ENCODE measurements at regions not wholly inside any gene's neighbourhood (a gene's known extent, or its start where the extent isn't known, plus 50 kb on each side); places are given as distances from the start of the nearest gene placed in this dataset.

DNA sequence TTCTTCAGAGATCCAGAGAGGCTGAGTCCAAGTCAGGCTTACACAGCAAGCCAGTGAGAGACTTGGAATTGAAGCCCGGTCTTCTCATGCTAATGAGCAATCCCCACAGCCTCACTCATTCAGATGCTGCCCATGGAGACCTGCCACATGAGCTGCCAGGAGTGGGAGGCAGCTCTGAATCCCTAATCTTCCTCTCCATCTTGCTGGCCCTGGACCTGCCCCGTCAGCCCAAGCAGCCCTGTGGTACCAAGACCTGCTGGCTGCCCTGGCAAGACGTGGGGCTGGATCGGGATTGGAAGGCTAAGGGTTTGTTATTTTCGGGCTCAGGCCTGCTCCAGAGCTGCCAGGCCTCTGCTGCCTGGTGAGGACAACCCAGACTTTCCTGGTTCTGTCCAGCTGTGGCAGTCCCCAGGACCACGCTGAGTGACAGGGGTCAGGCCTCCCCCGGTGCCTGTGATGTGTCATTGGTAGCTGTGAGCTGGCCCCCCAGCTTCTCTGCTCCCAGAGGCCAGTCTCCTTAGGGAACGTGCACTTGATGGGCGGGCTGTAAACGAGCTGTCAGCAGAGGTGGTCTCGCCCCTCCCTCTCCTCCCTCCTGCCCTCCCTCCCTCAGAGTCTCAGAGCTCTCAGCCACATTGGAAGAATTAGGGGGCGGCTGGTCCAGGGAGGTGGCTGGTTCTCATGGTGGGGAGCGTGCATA, 135.0 kb downstream of the FOXD2 start:
- TF ChIP-seq, protein P1, sequence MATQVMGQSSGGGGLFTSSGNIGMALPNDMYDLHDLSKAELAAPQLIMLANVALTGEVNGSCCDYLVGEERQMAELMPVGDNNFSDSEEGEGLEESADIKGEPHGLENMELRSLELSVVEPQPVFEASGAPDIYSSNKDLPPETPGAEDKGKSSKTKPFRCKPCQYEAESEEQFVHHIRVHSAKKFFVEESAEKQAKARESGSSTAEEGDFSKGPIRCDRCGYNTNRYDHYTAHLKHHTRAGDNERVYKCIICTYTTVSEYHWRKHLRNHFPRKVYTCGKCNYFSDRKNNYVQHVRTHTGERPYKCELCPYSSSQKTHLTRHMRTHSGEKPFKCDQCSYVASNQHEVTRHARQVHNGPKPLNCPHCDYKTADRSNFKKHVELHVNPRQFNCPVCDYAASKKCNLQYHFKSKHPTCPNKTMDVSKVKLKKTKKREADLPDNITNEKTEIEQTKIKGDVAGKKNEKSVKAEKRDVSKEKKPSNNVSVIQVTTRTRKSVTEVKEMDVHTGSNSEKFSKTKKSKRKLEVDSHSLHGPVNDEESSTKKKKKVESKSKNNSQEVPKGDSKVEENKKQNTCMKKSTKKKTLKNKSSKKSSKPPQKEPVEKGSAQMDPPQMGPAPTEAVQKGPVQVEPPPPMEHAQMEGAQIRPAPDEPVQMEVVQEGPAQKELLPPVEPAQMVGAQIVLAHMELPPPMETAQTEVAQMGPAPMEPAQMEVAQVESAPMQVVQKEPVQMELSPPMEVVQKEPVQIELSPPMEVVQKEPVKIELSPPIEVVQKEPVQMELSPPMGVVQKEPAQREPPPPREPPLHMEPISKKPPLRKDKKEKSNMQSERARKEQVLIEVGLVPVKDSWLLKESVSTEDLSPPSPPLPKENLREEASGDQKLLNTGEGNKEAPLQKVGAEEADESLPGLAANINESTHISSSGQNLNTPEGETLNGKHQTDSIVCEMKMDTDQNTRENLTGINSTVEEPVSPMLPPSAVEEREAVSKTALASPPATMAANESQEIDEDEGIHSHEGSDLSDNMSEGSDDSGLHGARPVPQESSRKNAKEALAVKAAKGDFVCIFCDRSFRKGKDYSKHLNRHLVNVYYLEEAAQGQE (IDR thresholded peaks at IDR 0.05; ENCODE audit: insufficient read depth in 1 of 2, low read depth in 2 of 2, low read length in 2 of 2), result no peak
- TF ChIP-seq TAF1 (IDR thresholded peaks at IDR 0.05; ENCODE audit: borderline replicate concordance, insufficient read depth, low read length) (no peak), SIN3A (IDR thresholded peaks at IDR 0.05; ENCODE audit: borderline replicate concordance, insufficient read depth, low read length) (no peak)
